Liver (tissue), 3 donors: ENCODE measurements at regions not wholly inside any gene's neighbourhood (a gene's known extent, or its start where the extent isn't known, plus 50 kb on each side); places are given as distances from the start of the nearest gene placed in this dataset.

Experiments
- ATF3 ChIP-seq: IDR thresholded peaks from 2 replicates; pipeline ENCODE4 v1.6.1; 2016; ENCODE audit warnings: antibody characterized with exemption
- CTCF ChIP-seq: fragments of 150-350 bp; IDR thresholded peaks from 2 replicates; pipeline ENCODE4 v1.5.1; 2017; ENCODE audit warnings: improper control_type of control experiment, low read depth, low read length; ENCODE audit not compliant: missing input control
- FOXA1 ChIP-seq: IDR thresholded peaks from 2 replicates; pipeline ENCODE4 v1.6.1; 2016; ENCODE audit warnings: antibody characterized with exemption
- FOXA2 ChIP-seq: IDR thresholded peaks from 2 replicates; pipeline ENCODE4 v1.6.1; 2016; ENCODE audit warnings: antibody characterized with exemption
- GABPA ChIP-seq, 2 donors: IDR thresholded peaks in 1 of 2; conservative IDR thresholded peaks in 1 of 2; 2 replicates each; pipeline ENCODE4 v1.6.1; 2016; ENCODE audit warnings: antibody characterized with exemption in 2 of 2, mild to moderate bottlenecking in 1 of 2, moderate library complexity in 1 of 2
- JUND ChIP-seq, 2 donors: IDR thresholded peaks; 2 replicates each; pipeline ENCODE4 v1.6.1; 2016; ENCODE audit warnings: antibody characterized with exemption in 2 of 2
- MAX ChIP-seq: IDR thresholded peaks from 2 replicates; pipeline ENCODE4 v1.6.1; 2016; ENCODE audit warnings: antibody characterized with exemption
- NR2F2 ChIP-seq: IDR thresholded peaks from 2 replicates; pipeline ENCODE4 v1.6.1; 2016; ENCODE audit warnings: antibody characterized with exemption
- REST ChIP-seq: IDR thresholded peaks from 2 replicates; pipeline ENCODE4 v1.6.1; 2016; ENCODE audit warnings: antibody characterized with exemption, mild to moderate bottlenecking
- RXRA ChIP-seq, 2 donors: IDR thresholded peaks; 2 replicates each; pipeline ENCODE4 v1.6.1; 2017 to 2018; ENCODE audit warnings: antibody characterized with exemption in 2 of 2, mild to moderate bottlenecking in 1 of 2
- SP1 ChIP-seq: IDR thresholded peaks from 2 replicates; pipeline ENCODE4 v1.6.1; 2018; ENCODE audit warnings: antibody characterized with exemption, mild to moderate bottlenecking
- TAF1 ChIP-seq: conservative IDR thresholded peaks from 2 replicates; pipeline ENCODE4 v1.6.1; 2016; ENCODE audit warnings: antibody characterized with exemption, mild to moderate bottlenecking
- YY1 ChIP-seq: IDR thresholded peaks from 2 replicates; pipeline ENCODE4 v1.6.1; 2016; ENCODE audit warnings: antibody characterized with exemption, mild to moderate bottlenecking
- ZBTB33 ChIP-seq: IDR thresholded peaks from 2 replicates; pipeline ENCODE4 v1.6.1; 2016; ENCODE audit warnings: antibody characterized with exemption
- donor health status: healthy.
- donor health status: healthy.

- TF ChIP-seq TAF1 (no peak), CTCF (no peak), MAX (no peak), GABPA (IDR thresholded peaks at IDR 0.05 in 1 of 2, conservative IDR thresholded peaks at IDR 0.05 in 1 of 2) (no peak), RXRA (IDR thresholded peaks at IDR 0.05) (no peak), ATF3 (no peak), YY1 (no peak), REST (no peak), FOXA1 (no peak), ZBTB33 (no peak), JUND (IDR thresholded peaks at IDR 0.05) (no peak), FOXA2 (no peak), SP1 (no peak), NR2F2 (no peak)
These were observed 856.6 kb downstream of the METTL15 start for GRCh38 chr11:28964811-28965210.
